Loucy (cell line): ENCODE measurements at regions not wholly inside any gene's neighbourhood (a gene's known extent, or its start where the extent isn't known, plus 50 kb on each side); places are given as distances from the start of the nearest gene placed in this dataset.

Experiments
- H2AFZ ChIP-seq: fragments of 200-600 bp; sonication (generic); 2 replicates; pipeline ENCODE4 v1.6.0; 2016; ENCODE audit warnings: antibody characterized with exemption, mild to moderate bottlenecking, low read length, moderate library complexity
- H3F3A ChIP-seq: fragments of 200-600 bp; 2 replicates; pipeline ENCODE4 v1.6.0; 2016; ENCODE audit warnings: antibody characterized with exemption, low read depth, mild to moderate bottlenecking
- H3K27me3 ChIP-seq: fragments of 200-600 bp; sonication (generic); 2 replicates; pipeline ENCODE4 v1.6.1; 2014; ENCODE audit warnings: low read length, mild to moderate bottlenecking; ENCODE audit not compliant: insufficient read depth, poor library complexity, severe bottlenecking
- H3K36me3 ChIP-seq: fragments of 200-600 bp; sonication (generic); 2 replicates; pipeline ENCODE4 v1.6.1; 2016; ENCODE audit warnings: low read length; ENCODE audit not compliant: insufficient read depth
- H3K4me1 ChIP-seq: fragments of 200-600 bp; sonication (generic); 2 replicates; pipeline ENCODE4 v1.5.1; 2014; ENCODE audit warnings: low read length, mild to moderate bottlenecking; ENCODE audit not compliant: insufficient read depth, poor library complexity, severe bottlenecking
- H3K4me2 ChIP-seq: fragments of 200-600 bp; sonication (generic); 2 replicates; pipeline ENCODE4 v1.6.0; 2014; ENCODE audit warnings: antibody characterized with exemption, low read length, low read depth, mild to moderate bottlenecking; ENCODE audit not compliant: poor library complexity, severe bottlenecking
- H3K4me3 ChIP-seq: fragments of 200-600 bp; sonication (generic); 2 replicates; pipeline ENCODE4 v1.5.1; 2014; ENCODE audit warnings: low read length, mild to moderate bottlenecking, mixed read lengths; ENCODE audit not compliant: poor library complexity, severe bottlenecking
- H3K79me2 ChIP-seq: fragments of 200-600 bp; sonication (generic); 2 replicates; pipeline ENCODE4 v1.6.1; 2014; ENCODE audit warnings: low read length; ENCODE audit not compliant: insufficient read depth
- H3K9ac ChIP-seq: fragments of 200-600 bp; sonication (generic); 2 replicates; pipeline ENCODE4 v1.6.0; 2014; ENCODE audit warnings: mild to moderate bottlenecking, low read depth, low read length, moderate library complexity; ENCODE audit not compliant: poor library complexity, severe bottlenecking
- H3K9me2 ChIP-seq: fragments of 200-600 bp; sonication (generic); replicated peaks from 2 replicates; pipeline ENCODE4 v1.6.1; 2016; ENCODE audit warnings: low read depth, low read length, mixed read lengths
- H3K9me3 ChIP-seq: fragments of 200-600 bp; sonication (generic); 2 replicates; pipeline ENCODE4 v1.6.1; 2014; ENCODE audit warnings: mild to moderate bottlenecking, antibody characterized with exemption, low read length, low read depth; ENCODE audit not compliant: insufficient read depth
- H4K20me1 ChIP-seq: fragments of 200-600 bp; sonication (generic); 2 replicates; pipeline ENCODE4 v1.6.0; 2014; ENCODE audit warnings: antibody characterized with exemption, low read length, mild to moderate bottlenecking; ENCODE audit not compliant: insufficient read depth, poor library complexity, severe bottlenecking
- EZH2phosphoT487 ChIP-seq: fragments of 200-600 bp; IDR thresholded peaks from 2 replicates; pipeline ENCODE4 v1.6.1; 2018; ENCODE audit warnings: antibody characterized with exemption, mild to moderate bottlenecking, moderate library complexity, borderline replicate concordance
- TF ChIP-seq, protein P1 (sequence below): fragments of 200-600 bp; sonication (generic); conservative IDR thresholded peaks from 2 replicates; pipeline ENCODE4 v1.5.1; 2014; ENCODE audit warnings: mild to moderate bottlenecking, antibody characterized with exemption, low read length

DNA sequence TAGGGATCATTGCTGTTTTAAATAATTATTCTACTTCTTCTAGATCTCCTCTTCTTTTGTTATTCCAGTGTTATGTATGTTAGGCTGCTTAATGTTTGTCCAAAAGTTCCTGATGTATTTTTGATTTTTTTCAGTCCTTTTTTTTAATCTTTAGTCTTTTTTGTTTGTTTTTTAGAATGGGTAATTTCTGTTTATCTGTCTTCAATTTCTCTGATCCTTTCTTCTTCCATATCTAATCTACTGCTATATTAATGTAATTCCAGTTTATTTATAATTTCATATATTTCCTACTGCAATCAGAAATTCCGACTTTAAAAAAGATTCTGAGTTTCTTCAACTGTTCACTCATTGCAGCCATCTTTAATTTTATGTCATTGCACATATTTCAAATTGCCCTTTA, 452.8 kb upstream of the POT1 start:
- no peaks in the 10 kb centered on the region for H4K20me1 ChIP-seq
- H3K79me2 ChIP-seq = no peaks in the 10 kb centered on the region
- H2AFZ ChIP-seq = no peak overlapping the region
- no peaks in the 10 kb centered on the region for H3K4me1 ChIP-seq
- no peaks in the 10 kb centered on the region for H3K27me3 ChIP-seq
- H3F3A ChIP-seq = no peaks in the 10 kb centered on the region
- no peak overlapping the region for H3K9ac ChIP-seq
- H3K36me3 ChIP-seq = no peaks in the 10 kb centered on the region
- H3K9me3 ChIP-seq = no peaks in the 10 kb centered on the region
- TF ChIP-seq, protein P1, sequence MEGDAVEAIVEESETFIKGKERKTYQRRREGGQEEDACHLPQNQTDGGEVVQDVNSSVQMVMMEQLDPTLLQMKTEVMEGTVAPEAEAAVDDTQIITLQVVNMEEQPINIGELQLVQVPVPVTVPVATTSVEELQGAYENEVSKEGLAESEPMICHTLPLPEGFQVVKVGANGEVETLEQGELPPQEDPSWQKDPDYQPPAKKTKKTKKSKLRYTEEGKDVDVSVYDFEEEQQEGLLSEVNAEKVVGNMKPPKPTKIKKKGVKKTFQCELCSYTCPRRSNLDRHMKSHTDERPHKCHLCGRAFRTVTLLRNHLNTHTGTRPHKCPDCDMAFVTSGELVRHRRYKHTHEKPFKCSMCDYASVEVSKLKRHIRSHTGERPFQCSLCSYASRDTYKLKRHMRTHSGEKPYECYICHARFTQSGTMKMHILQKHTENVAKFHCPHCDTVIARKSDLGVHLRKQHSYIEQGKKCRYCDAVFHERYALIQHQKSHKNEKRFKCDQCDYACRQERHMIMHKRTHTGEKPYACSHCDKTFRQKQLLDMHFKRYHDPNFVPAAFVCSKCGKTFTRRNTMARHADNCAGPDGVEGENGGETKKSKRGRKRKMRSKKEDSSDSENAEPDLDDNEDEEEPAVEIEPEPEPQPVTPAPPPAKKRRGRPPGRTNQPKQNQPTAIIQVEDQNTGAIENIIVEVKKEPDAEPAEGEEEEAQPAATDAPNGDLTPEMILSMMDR = no peak
- TF ChIP-seq EZH2phosphoT487 = no peak
- no peaks in the 10 kb centered on the region for H3K9me2 ChIP-seq
- H3K4me3 ChIP-seq = no peak overlapping the region
- H3K4me2 ChIP-seq = no peak overlapping the region

DNA sequence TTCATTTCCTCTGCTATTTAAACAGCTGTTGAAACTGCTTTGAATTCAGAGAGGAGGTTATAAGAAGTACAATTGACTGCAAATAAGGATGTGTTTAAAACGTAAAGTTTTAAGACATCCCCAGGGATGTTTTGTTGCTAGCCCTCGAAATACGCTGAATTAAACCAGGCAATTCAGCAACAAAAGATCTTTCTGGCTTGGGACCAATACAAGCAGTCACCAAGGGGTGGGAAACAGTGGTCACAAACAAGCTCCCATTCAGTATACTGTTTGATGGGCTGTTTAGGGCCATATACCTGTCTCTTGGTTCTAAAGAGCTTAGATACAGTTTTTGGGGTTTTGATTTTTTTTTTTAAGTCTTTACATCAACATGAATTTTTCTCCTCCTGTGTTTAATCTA, 446.3 kb upstream of the POT1 start:
- peaks cover 4% of the 10 kb centered on the region; the same call in 1 of the 2 replicates for H3K9me2 ChIP-seq
- H3K79me2 ChIP-seq = no peaks in the 10 kb centered on the region
- TF ChIP-seq, protein P1 = no peak
- no peak for TF ChIP-seq EZH2phosphoT487
- H3F3A ChIP-seq = no peaks in the 10 kb centered on the region
- no peak overlapping the region for H3K4me2 ChIP-seq
- no peaks in the 10 kb centered on the region for H3K4me1 ChIP-seq
- no peaks in the 10 kb centered on the region for H3K36me3 ChIP-seq
- H3K27me3 ChIP-seq = no peaks in the 10 kb centered on the region
- no peak overlapping the region for H3K4me3 ChIP-seq
- H2AFZ ChIP-seq = no peak overlapping the region
- no peaks in the 10 kb centered on the region for H4K20me1 ChIP-seq
- H3K9ac ChIP-seq = no peak overlapping the region
- no peaks in the 10 kb centered on the region for H3K9me3 ChIP-seq

DNA sequence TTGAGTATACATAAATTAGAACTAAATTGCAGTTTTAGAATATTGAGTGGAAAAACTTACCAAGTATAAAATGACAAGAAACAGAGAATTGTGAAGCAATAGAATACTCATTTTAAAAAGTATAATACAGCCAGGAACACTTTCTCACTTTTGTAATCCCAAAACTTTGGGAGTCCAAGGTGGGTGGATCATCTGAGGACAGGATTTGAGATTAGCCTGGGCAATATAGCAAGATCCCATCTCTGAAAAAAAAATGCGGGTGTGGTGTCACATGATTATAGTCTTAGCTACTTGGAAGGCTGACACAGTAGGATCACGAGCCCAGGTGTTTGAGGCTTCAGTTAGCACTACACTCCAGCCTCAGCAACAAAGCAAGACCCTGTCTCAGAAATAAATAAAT, 440.9 kb upstream of the POT1 start:
- Histone ChIP-seq H4K20me1 (no peaks in the 10 kb centered on the region), H3F3A (no peaks in the 10 kb centered on the region), H2AFZ (no peak overlapping the region), H3K4me1 (no peaks in the 10 kb centered on the region), H3K79me2 (no peaks in the 10 kb centered on the region), H3K27me3 (no peaks in the 10 kb centered on the region), H3K9me2 (no peaks in the 10 kb centered on the region; the same call in 1 of the 2 replicates), H3K9me3 (no peaks in the 10 kb centered on the region), H3K4me3 (no peak overlapping the region), H3K4me2 (no peak overlapping the region), H3K36me3 (no peaks in the 10 kb centered on the region), H3K9ac (no peak overlapping the region)
- TF ChIP-seq EZH2phosphoT487 = no peak
- TF ChIP-seq, protein P1 = no peak
